BJ (cell line): ENCODE measurements at regions not wholly inside any gene's neighbourhood (a gene's known extent, or its start where the extent isn't known, plus 50 kb on each side); places are given as distances from the start of the nearest gene placed in this dataset.

Experiments
- CTCF ChIA-PET: fragments of 350-600 bp; formaldehyde crosslinking; extraction: SDS; loops from one replicate; lab custom pipeline; 2021; ENCODE audit warnings: antibody characterized with exemption, inconsistent platforms; lab: Yijun Ruan, JAX
- POLR2A ChIA-PET: fragments of 300-600 bp; sonication (Branson Sonifier 250); formaldehyde crosslinking; extraction: SDS; loops from one replicate; lab custom pipeline; 2021; ENCODE audit warnings: antibody characterized with exemption; lab: Charles Lee
- DNase-seq: peaks from one replicate; pipeline ENCODE4 v3.0.0-alpha.2; 2011; ENCODE audit warnings: low read depth
- H3K27me3 ChIP-seq: 2 replicates; pipeline ENCODE4 v1.6.0; 2011; ENCODE audit warnings: low read length; ENCODE audit not compliant: control insufficient read depth, insufficient read depth
- H3K36me3 ChIP-seq: 2 replicates; pipeline ENCODE4 v1.5.1; 2011; ENCODE audit warnings: low read length; ENCODE audit not compliant: control insufficient read depth, insufficient read depth
- H3K4me3 ChIP-seq: 2 replicates; pipeline ENCODE4 v1.5.1; 2011; ENCODE audit warnings: low read depth, mild to moderate bottlenecking, control low read depth, low read length
- CTCF ChIP-seq: IDR thresholded peaks from 2 replicates; pipeline ENCODE4 v1.5.1; 2011; ENCODE audit warnings: low read depth, mild to moderate bottlenecking, control low read depth, inconsistent platforms, low read length, moderate library complexity; ENCODE audit not compliant: insufficient read depth

GRCh38 chr4:140212194-140212593 is 58.2 kb upstream of the MAML3 start:
- Histone ChIP-seq H3K4me3 (no peak overlapping the region), H3K36me3 (no peaks in the 10 kb centered on the region), H3K27me3 (peaks cover 6% of the 10 kb centered on the region)
- TF ChIP-seq CTCF, result no peak
- ChIA-PET CTCF (interaction anchor here (0.8 kb wide), 1 partner anchor 22 kb away, joined by 3 read pairs; no protein-coding TSS in a partner anchor), POLR2A (interaction anchor here (0.5 kb wide), 1 partner anchor 47 kb away, joined by 4 read pairs; no protein-coding TSS in a partner anchor)
- no peak for DNase-seq

GRCh38 chr4:140211693-140212092 is 57.7 kb upstream of the MAML3 start:
- Histone ChIP-seq H3K4me3 (no peak overlapping the region), H3K27me3 (peaks cover 6% of the 10 kb centered on the region), H3K36me3 (no peaks in the 10 kb centered on the region)
- no peak for DNase-seq
- POLR2A ChIA-PET, result interaction anchor here (0.5 kb wide), 1 partner anchor 46 kb away, joined by 4 read pairs; no protein-coding TSS in a partner anchor
- no peak for TF ChIP-seq CTCF
- CTCF ChIA-PET, result interaction anchor here (0.8 to 1.0 kb wide), 2 partner anchors 23 to 24 kb away, joined by 3 read pairs; no protein-coding TSS in a partner anchor

- no peak for DNase-seq
- Histone ChIP-seq H3K27me3 (peaks cover 6% of the 10 kb centered on the region), H3K4me3 (no peak overlapping the region), H3K36me3 (no peaks in the 10 kb centered on the region)
- no peak for TF ChIP-seq CTCF
- POLR2A ChIA-PET, result no interaction called here
- CTCF ChIA-PET, result interaction anchor here (0.8 to 1.0 kb wide), 2 partner anchors 23 to 24 kb away, joined by 3 read pairs; no protein-coding TSS in a partner anchor
These were observed 57.2 kb upstream of the MAML3 start for GRCh38 chr4:140211161-140211560.

GRCh38 chr4:140208921-140209320 is 54.9 kb upstream of the MAML3 start:
- no peak overlapping the region for H3K4me3 ChIP-seq
- TF ChIP-seq CTCF, result no peak
- H3K36me3 ChIP-seq, result no peaks in the 10 kb centered on the region
- DNase-seq, result no peak
- peaks cover 6% of the 10 kb centered on the region for H3K27me3 ChIP-seq
- ChIA-PET CTCF (no interaction called here), POLR2A (no interaction called here)
